Chondrocyte (in vitro differentiated cells): ENCODE measurements at regions not wholly inside any gene's neighbourhood (a gene's known extent, or its start where the extent isn't known, plus 50 kb on each side); places are given as distances from the start of the nearest gene placed in this dataset.

Experiments used
- DNase-seq: peaks from one replicate; pipeline ENCODE4 v3.0.0; 2021; ENCODE audit warnings: mixed read lengths, low spot score
- H3K27ac Mint-ChIP-seq: one replicate; pipeline ENCODE4 v1.8.0; 2021; ENCODE audit warnings: mild to moderate bottlenecking, moderate library complexity, mixed read lengths; ENCODE audit not compliant: unreplicated experiment
- H3K27me3 Mint-ChIP-seq: 2 replicates; pipeline ENCODE4 v1.8.0; 2021; ENCODE audit warnings: low read depth, mixed read lengths
- H3K36me3 Mint-ChIP-seq: 2 replicates; pipeline ENCODE4 v1.8.0; 2021; ENCODE audit warnings: low read depth, mixed read lengths
- H3K4me1 Mint-ChIP-seq: 2 replicates; pipeline ENCODE4 v1.8.0; 2021; ENCODE audit warnings: low read depth, mild to moderate bottlenecking, mixed read lengths
- H3K4me3 Mint-ChIP-seq: one replicate; pipeline ENCODE4 v1.8.0; 2021; ENCODE audit warnings: mild to moderate bottlenecking, moderate library complexity, mixed read lengths; ENCODE audit not compliant: unreplicated experiment
- H3K9me3 Mint-ChIP-seq: 2 replicates; pipeline ENCODE4 v1.8.0; 2021; ENCODE audit warnings: low read depth, mixed read lengths
- CTCF ChIP-seq: fragments of 200-600 bp; sonication (generic); IDR thresholded peaks from 2 replicates; pipeline ENCODE4 v1.5.0; 2021; ENCODE audit warnings: antibody characterized with exemption, mild to moderate bottlenecking, moderate library complexity

- Mint-ChIP-seq H3K4me3 (no peak overlapping the region), H3K4me1 (peaks cover 7% of the 10 kb centered on the region), H3K9me3 (no peaks in the 10 kb centered on the region), H3K36me3 (no peaks in the 10 kb centered on the region), H3K27me3 (peaks cover 8% of the 10 kb centered on the region), H3K27ac (no peak overlapping the region)
- DNase-seq, result no peak
- no peak for TF ChIP-seq CTCF
Observed at GRCh38 chr15:67992834-67993233, 61.3 kb upstream of the PIAS1 start.

- Mint-ChIP-seq H3K27ac (no peak overlapping the region), H3K36me3 (no peaks in the 10 kb centered on the region), H3K27me3 (no peaks in the 10 kb centered on the region), H3K4me3 (no peak overlapping the region), H3K4me1 (peaks cover 19% of the 10 kb centered on the region), H3K9me3 (no peaks in the 10 kb centered on the region)
- TF ChIP-seq CTCF, result no peak
- no peak for DNase-seq
Observed at GRCh38 chr15:67997996-67998395, 56.1 kb upstream of the PIAS1 start.

GRCh38 chr15:67998599-67999133, 55.4 kb upstream of the PIAS1 start:
- H3K4me1 Mint-ChIP-seq, result peaks cover 19% of the 10 kb centered on the region
- H3K9me3 Mint-ChIP-seq, result no peaks in the 10 kb centered on the region
- H3K27ac Mint-ChIP-seq, result peak overlapping the region; percentile 30
- no peak overlapping the region for H3K4me3 Mint-ChIP-seq
- H3K27me3 Mint-ChIP-seq, result no peaks in the 10 kb centered on the region
- DNase-seq, result no peak
- TF ChIP-seq CTCF, result no peak
- H3K36me3 Mint-ChIP-seq, result no peaks in the 10 kb centered on the region

GRCh38 chr15:67999320-68000100, 54.6 kb upstream of the PIAS1 start:
- Mint-ChIP-seq H3K36me3 (no peaks in the 10 kb centered on the region), H3K27ac (peak overlapping the region; percentile 59), H3K9me3 (no peaks in the 10 kb centered on the region), H3K27me3 (no peaks in the 10 kb centered on the region), H3K4me3 (no peak overlapping the region), H3K4me1 (peaks cover 19% of the 10 kb centered on the region)
- TF ChIP-seq CTCF, result no peak
- DNase-seq, result no peak

GRCh38 chr15:68000754-68001153, 53.4 kb upstream of the PIAS1 start:
- no peaks in the 10 kb centered on the region for H3K27me3 Mint-ChIP-seq
- H3K4me1 Mint-ChIP-seq, result peaks cover 19% of the 10 kb centered on the region
- H3K27ac Mint-ChIP-seq, result no peak overlapping the region
- TF ChIP-seq CTCF, result no peak
- H3K9me3 Mint-ChIP-seq, result no peaks in the 10 kb centered on the region
- H3K36me3 Mint-ChIP-seq, result no peaks in the 10 kb centered on the region
- no peak overlapping the region for H3K4me3 Mint-ChIP-seq
- no peak for DNase-seq
